AG10803 (cell line): ENCODE measurements at regions not wholly inside any gene's neighbourhood (a gene's known extent, or its start where the extent isn't known, plus 50 kb on each side); places are given as distances from the start of the nearest gene placed in this dataset.
A peak's percentile ranks its signal among the peaks of the same experiment; 100 is the strongest.

Experiments used
- DNase-seq: peaks from one replicate; pipeline ENCODE4 v3.0.0; 2010; ENCODE audit warnings: low read depth
- H3K4me3 ChIP-seq: 2 replicates; pipeline ENCODE4 v1.5.1; 2011; ENCODE audit warnings: mild to moderate bottlenecking, low read length, control low read depth
- TF ChIP-seq, protein P1 (sequence below): conservative IDR thresholded peaks from 2 replicates; pipeline ENCODE4 v1.5.1; 2011; ENCODE audit warnings: mild to moderate bottlenecking, low read length, control low read depth, inconsistent platforms

DNA sequence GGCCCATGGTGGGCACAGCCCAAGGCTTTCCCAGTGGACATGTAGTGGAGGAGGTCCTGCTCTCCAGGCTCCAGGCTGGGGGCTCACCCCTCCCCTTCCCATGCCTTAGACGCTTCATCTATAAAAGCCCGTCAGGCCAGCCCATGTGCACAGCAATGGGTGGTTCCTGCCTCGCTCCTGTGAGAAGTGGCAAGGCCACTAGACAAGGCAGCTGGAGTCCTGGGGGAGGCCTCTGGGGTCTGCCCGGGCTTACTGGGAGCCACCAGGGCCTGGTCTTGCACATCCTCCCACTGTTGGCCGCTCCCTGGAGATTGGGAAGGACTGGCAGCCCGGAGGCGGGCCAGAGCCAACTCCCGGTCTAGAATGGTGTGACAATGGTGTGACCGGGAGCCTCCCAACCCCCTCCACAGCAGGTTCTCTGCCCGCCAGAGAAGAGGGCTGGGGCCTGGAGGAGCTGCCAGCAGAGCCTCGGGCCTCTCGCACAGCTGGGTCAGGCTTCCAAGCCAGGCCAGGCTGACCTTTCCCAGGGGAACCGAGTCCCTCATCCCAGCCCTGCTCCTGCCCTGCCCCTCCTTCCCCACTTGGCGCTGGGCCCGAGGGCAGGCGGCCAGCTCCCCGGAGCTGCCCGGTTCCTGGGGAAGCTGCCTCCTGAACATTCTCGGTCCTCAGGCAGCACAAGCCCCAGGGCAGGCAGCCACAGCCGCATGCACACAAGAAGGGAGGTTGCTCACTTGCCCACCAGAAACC, 97.9 kb downstream of the RFLNA start:
- peak; percentile 83 for DNase-seq
- H3K4me3 ChIP-seq: no peak overlapping the region
- TF ChIP-seq, protein P1, sequence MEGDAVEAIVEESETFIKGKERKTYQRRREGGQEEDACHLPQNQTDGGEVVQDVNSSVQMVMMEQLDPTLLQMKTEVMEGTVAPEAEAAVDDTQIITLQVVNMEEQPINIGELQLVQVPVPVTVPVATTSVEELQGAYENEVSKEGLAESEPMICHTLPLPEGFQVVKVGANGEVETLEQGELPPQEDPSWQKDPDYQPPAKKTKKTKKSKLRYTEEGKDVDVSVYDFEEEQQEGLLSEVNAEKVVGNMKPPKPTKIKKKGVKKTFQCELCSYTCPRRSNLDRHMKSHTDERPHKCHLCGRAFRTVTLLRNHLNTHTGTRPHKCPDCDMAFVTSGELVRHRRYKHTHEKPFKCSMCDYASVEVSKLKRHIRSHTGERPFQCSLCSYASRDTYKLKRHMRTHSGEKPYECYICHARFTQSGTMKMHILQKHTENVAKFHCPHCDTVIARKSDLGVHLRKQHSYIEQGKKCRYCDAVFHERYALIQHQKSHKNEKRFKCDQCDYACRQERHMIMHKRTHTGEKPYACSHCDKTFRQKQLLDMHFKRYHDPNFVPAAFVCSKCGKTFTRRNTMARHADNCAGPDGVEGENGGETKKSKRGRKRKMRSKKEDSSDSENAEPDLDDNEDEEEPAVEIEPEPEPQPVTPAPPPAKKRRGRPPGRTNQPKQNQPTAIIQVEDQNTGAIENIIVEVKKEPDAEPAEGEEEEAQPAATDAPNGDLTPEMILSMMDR: no peak

- DNase-seq: no peak
- TF ChIP-seq, protein P1: peak; percentile 37
- no peak overlapping the region for H3K4me3 ChIP-seq
Observed at GRCh38 chr12:124392271-124392666, 97.4 kb downstream of the RFLNA start.

DNA sequence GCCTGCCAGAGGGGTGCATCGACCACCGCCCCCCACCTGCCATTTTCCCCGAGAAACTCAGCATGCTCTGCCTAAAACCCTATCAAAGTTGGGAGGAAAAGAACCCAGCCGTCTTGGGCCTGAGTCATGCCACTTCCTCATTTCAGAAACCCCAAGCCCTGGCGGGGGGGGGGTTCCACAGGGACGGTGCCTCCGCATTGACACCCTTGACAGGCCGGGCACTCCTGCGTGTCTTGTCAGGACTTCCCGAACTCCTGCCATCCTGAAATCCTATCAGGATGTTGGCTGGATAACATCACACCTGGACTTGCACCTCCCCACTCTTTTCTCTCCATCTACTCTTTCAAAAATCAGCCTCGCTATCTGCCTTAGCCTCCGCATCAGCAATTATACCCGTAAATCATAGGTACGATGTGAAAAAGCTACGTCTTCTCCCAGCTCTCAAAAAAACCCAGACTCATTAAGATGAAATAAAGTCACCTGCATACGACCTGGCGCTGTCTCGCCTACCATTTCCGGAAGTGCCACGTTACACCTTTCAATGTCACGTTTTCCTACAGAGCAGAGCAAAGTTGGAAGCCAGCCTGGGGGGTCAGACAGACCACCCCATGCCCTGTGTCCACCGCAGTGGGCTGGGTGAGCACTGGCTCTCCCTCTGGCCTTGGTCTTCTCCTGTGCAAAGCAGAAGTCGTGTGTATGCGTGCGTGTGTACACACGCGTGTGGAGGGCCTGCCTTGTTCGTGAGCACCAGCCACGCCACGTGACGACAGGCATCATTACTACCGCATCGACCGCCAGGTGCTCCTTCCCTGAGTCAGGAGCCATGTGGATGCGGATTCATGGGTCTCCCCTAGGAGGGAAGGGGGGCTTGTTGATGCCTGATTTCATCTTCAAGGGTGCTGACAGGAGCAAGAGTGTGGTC, 96.7 kb downstream of the RFLNA start:
- TF ChIP-seq, protein P1: no peak
- DNase-seq: peak; percentile 62
- no peak overlapping the region for H3K4me3 ChIP-seq

- H3K4me3 ChIP-seq: no peak overlapping the region
- TF ChIP-seq, protein P1: no peak
- DNase-seq: peak; percentile 77
Observed at GRCh38 chr12:124390442-124391097, 95.7 kb downstream of the RFLNA start.

DNA sequence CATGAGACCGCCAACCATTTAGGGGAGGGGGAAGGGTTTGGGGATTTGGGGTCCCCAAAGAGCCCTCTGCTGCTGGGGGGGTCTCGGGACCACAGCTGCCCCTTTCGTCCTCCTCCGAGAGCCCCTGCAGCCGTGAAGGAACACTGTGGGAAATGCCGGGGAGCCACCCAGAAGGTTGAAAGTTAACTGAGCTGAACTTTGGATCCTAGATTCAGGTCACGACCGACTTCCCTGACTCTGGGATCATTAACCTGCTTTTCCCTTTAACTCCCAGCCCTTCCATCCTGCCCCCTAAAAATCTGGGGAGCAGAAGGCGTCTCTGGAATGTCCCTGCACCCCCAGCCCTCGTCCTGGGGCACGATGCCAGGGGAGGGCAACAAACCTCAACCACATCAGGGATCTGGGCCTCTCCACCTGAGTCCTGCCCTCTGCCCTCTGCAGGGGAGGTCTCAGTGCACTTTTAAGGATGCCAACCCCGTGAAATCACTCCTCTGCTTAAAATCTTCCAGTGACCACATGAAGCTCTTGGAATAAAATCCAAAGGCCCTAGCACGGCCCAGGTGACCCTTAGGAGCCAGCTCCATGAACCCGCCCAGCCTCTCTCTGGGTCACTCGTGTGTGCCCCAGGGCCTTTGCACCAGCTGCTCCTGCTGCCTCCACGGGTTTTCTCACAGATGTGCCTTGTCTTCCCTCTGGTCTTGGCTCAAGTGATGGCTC, 95.0 kb downstream of the RFLNA start:
- TF ChIP-seq, protein P1: no peak
- no peak for DNase-seq
- peak overlapping the region; percentile 67 for H3K4me3 ChIP-seq

DNA sequence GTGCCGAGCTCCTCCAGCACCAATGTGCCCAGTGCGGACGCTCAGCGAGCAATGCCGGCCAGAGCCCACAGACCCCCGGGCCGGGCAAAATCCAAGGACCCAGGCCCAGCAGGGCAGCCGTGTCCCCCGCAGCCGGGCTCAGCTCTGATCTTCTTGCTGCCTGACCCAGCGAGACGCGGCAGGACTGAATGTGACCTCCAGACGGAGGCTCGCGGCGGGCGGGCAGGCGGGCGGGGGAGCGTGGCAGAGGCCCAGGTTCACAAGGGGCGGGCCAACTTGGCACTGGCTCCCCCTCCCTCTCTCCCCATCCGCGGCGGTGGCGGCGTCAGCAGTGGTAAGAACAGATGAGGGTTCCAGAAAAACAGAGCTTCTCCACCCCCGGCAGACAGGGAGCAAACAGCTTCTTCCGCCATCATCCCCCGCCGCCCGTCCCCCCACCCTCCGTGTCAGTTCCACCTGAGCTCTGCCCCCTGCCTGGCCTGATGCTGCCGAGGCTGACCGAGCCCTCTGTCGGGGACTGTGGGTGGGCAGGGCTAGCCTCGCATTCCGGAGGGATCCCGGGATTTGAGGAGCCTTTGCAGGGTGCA, 94.3 kb downstream of the RFLNA start:
- TF ChIP-seq, protein P1: no peak
- peak; percentile 89 for DNase-seq
- peak overlapping the region; percentile 67 for H3K4me3 ChIP-seq
